ENCODE measurements at regions not wholly inside any gene's neighbourhood (a gene's known extent, or its start where the extent isn't known, plus 50 kb on each side); places are given as distances from the start of the nearest gene placed in this dataset.

GRCh38 chr16:88303890-88304819 lies 78.6 kb upstream of the ZNF469 start:
- no peak for TF ChIP-seq EZH2 (IDR thresholded peaks at IDR 0.05; ENCODE audit: insufficient read depth, poor library complexity, severe bottlenecking)
- no peak for TF ChIP-seq EZH2phosphoT487 (IDR thresholded peaks at IDR 0.05; ENCODE audit: insufficient read depth, low read depth)

Data from GM23248 (cell line).